Retina (tissue), 1 donor: ENCODE measurements at regions not wholly inside any gene's neighbourhood (a gene's known extent, or its start where the extent isn't known, plus 50 kb on each side); places are given as distances from the start of the nearest gene placed in this dataset.
A peak's percentile ranks its signal among the peaks of the same experiment; 100 is the strongest.

Source experiments
- DNase-seq: peaks from one replicate; pipeline ENCODE4 v3.0.0-alpha.2; 2016

DNA sequence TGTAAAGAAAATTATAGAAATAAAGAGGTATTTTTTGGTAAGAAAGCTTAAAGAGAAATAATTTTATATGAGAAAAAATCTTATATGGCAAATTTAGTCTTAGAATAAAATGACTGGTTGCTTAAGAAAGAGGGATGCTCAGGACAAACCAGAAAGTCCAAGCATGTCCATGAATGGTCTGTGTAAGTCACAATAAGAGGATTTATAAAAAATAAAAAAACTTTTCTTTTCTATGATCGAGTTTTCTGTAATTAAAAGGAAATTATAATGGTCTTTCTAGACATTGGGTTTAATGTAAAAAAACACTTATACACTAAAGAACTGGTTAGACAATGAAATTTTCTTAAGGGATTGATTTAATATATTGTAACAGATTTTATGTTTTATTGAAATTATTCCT is 819.6 kb downstream of the TBC1D22A start:
- DNase-seq = no peak

DNA sequence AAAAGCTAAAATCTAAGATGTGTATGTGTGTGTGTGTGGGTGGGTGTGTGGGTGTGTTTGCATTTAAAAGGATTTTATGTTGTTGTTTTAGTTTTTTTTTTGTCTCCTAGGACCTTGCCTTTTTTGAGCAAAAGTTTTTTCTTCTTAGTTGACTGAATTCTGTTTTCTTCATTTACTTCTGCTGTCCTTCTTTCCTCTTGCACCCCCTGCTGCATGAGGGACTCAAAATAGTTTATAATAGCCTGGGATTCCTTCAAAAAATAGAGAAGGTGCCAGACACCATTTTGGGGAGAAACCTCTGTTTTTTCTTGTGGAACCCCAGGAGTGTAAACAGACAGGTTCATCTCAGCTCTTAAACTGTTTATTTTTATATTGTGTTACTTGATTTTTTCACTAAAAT is 817.7 kb downstream of the TBC1D22A start:
- no peak for DNase-seq

DNA sequence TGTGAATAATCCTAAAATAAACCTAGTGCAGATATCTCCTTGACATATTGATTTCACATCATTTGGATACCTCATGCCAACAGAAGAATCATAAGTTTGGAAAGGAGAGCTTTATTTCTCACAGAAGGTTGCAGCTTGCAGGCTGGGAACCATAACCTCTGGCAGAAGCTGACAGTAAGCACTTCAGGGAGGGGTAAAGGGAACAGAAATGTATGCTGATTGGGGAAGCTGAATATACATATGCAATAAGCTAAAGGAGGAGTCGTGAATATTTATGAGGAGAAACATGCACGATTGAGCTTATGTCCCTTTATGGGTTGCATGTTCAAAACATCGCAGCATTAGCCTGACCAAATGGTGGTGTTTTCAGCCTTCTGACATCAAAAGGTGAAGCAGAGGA is 814.5 kb downstream of the TBC1D22A start:
- no peak for DNase-seq

DNA sequence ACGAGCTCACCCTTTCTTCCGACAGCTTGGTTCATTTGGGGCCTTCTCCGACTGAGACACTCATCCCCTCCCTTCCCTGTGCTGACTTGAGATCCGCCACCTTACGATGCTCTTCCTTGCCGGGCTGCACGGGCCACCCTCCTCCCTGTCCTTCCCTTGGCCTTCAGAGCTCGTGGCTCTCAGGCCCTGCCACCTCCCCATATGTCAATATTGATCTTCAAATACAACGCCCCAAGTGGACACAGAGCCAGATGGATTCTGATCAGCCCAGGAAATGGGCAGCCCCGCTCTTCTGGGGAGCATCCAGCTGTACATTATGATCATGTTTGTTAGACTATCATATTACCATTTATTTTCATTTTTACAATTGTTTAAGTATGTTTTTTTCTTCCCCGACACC is 812.8 kb downstream of the TBC1D22A start:
- DNase-seq = no peak

DNA sequence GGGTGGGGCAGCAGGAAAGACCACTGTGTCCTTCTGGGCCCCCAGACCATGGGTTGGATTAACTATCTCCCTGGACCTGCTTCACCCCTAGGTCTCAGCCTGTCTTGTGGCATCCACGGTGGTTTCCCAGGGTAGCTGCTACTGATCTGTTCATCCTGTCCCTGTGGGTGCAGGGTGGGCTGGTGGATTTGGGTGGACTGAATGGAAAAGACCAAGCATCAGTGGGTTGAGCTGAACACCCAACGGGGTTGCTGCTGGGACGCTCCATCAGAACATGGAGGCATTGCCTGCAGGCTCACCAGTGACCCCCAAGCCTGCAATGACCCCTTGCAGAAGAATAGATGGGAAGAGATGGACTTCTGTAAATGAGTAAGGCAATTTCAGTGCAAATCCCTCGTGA is 812.1 kb downstream of the TBC1D22A start:
- no peak for DNase-seq

DNA sequence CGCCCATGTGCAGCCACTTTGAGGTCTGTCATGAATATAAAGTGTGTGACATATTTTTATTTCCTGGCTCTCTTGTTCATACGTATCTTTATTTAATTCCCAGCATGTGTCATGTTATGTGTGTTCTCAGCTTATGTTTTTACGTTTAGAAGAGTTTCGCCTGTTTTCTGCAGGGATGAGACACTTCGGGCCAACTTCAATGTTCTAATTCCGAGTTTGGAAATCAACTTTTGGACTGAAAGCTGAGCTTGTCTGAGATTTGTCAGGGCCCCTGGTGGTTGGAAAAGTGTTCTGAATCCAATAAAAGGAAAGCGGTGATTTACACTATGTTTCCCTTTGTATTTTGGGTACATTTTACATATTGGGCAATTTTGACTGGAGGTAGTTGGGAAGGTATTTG is 810.7 kb downstream of the TBC1D22A start:
- DNase-seq = no peak

DNA sequence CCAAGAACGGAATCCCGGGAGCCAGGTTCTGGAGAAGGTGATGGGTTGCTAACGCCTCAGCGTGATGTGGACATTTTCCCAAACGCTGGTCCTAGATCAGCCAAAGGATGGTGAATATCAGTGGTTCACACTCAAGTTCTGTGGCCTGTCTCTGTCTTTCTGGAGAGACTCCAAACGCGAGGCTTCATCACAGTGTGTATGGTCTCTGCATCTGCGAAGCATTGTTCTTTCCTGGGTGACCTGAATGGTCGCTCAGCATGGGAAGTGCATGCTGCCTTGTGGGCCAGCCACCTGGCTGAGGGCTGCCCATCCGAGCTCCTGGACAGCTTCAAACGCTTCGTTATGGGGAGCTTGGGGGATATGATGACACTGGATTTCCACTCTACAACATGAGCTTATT is 810.0 kb downstream of the TBC1D22A start:
- DNase-seq = no peak

DNA sequence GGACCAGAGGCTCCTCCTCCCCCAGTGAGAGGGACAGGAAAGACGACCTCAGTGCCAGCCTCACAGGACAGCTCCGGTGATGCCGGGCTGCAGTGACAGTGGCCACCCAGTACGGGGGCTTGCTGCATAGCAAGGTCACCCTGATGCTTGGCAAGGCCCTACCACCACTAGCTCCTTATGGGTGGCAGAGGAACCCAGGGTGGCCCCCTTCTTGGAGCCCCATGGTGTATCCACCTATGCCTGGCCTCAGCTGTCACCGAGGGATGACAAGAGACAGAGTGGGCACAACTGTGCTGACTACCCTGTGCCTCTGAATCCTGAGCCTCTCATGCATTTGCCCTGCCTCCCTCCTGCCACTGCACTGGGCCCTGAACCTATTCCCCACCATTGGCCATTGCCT is 809.2 kb downstream of the TBC1D22A start:
- DNase-seq = no peak

DNA sequence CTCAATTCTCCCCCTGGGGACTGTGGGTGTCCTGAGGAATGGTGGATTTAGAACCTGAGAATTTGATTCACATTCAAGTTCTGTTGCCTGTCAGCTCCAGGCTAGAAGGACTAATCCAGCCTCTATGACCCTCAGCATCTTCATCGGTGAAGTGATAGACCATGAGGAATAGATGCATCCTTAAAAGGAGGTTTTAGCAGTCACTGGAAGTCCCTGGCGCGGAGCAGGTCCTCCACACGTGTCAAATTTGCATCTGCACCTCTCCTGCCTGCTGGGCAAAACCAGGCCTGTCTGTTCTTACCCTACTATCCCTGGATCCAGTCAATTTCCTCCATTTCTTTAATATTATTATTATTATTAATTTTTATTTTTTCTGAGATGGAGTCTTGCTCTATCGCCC is 808.4 kb downstream of the TBC1D22A start:
- no peak for DNase-seq

DNA sequence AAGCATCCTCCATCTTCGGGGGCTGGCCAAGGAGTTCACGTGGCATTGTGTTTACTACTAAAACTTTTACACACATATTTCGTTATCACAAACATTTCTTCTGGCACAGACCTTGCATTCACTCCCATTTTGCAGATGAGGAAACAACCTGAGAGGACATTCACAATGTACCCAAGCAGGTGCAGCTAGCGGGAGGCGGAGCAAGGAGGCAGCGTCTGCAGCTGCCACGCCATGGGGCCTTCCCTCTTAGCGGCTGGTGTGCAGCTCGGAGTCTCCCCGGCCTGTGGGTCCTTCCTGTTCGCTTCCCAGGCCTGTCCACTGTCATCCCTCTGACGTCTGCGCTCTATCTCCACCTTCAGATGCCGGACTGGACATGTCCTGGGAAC is 807.8 kb downstream of the TBC1D22A start:
- no peak for DNase-seq

DNA sequence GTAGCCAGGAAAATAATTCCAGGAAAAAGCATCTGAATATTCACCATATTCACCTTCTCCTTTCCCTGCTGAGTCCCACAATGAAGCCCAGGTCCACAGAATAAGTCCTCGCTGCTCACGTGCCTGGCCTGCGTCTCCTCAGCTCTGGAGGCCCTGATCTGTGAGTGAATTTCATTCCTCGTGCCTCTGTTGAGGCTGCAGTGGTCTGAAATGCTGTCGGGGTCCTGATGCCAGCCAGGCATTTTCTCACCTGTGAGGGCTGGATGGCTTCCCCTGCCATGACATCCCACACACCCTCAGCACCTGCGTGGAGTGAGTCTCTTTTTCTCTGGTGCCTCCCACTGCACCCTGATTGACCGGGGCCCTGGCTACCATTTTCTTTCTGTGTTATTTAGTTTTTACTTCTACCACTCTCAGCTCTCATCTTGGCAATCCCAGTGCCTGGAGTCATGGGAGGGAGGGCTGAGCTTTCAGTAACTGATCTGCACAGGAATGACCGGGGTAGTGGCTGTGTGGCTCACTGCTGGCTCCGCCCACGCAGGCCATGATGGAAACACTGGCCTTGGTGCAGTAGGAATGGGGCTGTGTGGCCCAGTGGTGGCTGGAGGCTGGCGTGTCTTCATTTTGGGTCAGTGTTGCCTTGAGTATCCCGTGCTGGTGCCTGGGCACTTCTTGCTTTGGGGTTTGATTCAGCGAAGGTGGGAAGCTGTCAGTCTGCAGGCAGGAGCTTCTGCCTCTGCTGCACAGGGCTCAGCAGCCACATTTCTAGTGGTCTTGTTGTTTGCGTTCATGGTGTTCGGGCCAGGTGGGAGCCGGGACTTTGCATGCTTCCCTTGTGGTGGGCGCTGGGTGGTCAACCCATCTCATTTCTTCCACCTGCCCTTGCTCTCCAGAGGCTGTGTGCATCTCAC is 807.2 kb downstream of the TBC1D22A start:
- no peak for DNase-seq

DNA sequence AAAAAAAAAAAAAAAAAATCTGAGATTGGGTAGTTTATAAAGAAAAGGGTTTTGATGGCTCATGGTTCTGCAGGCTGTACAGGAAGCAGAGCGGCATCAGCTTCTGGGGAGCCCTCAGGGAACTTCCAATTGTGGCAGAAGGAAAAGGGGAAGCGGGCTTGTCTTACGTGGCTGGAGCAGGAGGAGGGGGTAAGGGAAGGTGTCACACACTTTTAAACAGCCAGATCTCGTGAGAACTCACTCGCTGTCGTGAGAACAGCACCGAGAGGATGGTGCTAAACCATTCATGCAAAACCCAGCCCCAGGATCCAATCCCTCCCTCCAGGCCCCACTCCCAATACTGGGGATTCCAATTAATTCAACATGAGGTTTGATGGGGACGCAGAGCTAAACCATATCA is 806.2 kb downstream of the TBC1D22A start:
- no peak for DNase-seq

DNA sequence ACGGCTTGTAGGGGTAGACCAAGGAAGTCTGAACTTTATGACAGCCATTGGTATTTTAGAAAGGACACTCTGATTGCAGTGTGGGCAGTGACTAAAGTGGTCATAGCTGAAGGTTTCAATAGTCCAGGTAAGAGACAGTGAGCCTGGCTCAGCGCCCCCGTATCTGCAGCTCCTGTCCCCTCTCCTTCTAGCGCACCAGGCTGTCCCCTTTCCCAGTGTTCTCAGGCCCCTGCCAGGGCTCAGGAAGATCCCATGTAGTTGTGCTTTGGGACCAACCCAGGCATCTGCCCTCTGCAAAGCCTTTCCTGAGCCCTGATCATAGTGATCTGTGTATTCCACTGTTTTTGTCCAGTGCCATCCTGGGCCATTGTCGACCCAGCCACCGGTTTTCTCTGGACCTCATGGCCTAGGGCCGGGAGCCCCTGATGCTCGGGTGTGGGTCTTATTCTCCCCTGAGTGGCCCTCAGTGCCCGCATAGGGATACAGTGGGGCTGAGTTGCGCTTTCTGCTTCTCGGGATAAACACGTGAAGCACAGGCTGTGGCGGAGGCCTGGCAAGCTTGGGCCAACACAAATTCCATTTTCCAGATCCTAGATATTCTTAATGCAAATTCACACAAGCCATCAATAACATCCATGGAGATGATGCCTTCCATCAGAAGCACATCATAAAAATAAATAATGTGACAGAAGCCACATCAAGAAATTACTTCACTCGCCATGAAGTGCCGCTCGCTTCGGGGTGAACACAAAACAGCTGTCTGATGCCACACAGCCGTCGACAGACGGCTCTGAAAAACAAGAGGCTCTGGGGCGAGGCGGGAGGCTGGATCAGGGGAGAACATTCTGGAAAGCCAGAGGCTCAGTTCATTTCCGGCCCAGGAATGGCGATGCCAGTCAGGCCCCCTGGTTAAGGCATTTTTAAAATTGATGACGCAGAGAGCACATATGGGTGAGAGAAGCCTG is 805.0 kb downstream of the TBC1D22A start:
- no peak for DNase-seq

DNA sequence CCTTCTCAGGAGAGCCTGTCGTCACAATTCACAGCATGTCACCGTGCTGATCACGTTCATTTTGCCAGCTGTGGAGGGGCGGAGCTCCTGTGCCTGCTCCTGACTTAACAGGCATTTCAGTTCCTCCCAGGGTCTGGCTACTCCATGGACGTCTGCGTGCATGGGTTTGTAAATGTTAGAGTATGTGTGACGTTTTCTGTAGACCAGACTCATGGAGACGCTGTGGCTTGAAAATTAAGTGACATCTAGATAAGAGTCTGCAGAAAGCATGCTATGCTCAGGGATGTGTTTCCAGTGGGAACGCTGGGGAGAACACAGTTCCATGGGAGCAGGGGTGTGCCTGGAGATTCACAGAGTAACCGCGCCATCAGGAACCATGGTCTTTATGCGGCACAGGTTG is 804.0 kb downstream of the TBC1D22A start:
- DNase-seq = no peak

DNA sequence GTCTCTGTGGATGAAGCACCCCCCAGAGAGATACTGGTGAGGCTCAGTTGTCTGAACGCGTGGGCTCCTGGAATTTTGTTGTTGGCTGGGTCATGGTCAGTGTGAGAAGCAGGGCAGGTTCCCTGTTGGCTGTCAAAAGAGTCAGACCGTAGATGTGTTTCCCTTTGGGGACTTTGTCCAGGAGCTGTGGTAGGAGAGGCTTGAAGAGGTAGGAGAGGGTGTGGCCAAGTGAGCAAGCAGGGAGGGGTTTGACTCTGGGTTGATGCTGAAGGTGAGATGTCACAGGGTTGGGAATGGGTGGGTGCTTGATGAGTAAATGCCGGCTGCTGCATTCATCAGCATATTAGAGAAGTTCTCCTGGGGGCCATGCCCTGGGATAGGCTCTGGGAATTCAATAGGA is 803.2 kb downstream of the TBC1D22A start:
- no peak for DNase-seq

DNA sequence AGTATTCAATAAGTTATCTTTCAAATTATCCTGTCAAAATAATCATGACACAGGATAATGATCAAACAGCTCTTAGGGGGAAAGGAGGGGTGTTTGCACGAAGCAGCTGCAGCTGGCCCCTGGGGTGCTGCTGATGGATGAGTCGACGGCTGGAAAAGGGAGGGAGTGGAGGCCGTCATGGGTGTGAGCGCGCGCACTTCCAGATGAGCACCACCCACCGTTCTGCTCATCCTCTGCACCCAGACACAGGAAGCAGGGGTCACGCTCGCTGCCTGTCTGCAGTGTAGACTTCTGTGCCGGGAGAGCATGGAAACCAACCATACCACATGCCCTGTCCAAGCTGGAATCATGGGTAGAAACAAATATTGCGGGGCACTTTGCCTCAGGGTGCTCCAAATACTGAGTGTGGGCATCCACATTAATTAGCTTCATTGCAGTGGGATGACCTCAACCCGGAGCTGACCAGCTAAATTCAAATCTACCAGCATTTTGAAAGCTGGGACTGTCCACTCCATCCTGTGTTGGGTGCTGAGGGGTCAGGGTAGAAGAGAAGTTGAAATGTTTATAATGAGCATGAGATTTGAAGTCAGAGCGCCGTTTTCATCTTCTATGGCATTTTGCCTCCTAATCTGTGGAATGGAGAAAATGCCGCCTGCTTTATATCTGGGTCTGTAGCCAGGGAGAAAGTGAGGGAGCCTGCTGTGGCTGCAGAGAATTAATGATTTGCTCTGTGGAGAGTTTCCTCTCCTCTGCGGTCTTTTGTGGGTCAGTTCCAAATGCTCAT is 802.4 kb downstream of the TBC1D22A start:
- peak; percentile 72 for DNase-seq

DNA sequence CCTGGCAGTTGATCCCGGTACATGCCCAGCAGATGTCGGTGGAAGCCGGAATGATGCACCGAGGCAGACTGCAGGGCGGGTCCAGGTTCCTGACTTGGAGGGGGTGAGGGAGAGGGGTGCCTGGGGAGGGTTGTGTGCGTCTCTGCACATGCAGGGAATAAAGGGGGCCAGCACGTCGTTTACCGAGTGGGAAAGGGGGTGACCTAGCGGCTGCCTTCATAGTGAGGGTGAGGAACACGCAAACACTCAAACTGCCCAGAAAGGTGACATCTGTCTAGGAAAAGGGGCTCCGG is 801.7 kb downstream of the TBC1D22A start:
- DNase-seq = peak; percentile 25

DNA sequence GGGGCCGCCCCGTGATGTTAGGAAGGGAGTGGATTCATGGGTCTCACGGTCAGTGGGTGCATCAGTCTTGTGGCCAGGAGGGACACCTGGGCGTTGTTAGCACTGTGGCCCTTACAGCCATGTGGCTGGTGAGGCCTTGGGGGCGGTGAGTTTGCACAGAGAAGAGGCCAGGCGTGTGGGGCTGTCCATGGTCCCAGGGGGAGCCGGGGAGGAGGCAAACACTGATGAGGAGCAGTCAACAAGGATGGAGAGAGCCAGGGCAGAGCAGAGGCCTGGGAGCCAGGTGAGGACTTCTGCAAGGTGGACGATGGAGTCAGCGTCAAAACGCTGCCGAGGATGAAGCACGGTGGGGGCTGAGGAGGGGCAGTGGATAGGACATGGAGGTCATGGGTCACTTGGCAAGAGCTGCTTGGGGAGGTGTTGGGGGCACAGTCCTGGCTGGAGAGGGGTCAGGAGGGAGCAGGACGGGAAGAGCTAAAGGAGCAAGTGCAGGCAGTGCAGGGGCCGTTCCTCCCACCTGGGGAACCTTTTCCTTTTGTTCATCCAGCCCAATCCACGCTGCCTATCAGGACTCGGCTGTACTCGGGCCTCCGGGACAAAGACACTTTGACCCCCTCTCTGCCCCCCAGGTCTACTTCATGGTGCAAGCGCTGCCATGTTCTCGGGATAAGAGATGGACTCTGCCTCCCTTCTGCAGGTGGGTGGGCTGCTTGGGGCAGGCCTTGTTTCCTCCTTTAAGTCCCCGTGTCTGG is 801.1 kb downstream of the TBC1D22A start:
- no peak for DNase-seq

DNA sequence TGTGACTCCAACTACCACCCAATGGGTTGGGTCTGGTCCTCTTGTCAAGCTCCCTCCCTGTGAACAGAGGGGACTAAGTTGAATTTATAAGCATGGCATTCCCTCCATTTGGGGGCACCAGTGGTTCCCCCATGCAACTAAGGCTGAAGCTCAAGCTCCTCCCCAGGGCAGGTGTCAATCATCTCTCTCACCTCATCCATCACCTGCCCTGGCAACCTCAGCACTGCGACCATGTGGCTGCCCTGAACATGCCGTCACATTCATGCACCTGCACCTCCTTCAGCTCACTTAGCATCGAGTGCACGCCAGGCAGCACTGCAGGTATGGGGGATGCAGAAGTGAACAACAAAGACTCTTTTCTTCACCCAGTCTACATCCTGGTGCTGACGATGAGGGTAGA is 799.3 kb downstream of the TBC1D22A start:
- no peak for DNase-seq

DNA sequence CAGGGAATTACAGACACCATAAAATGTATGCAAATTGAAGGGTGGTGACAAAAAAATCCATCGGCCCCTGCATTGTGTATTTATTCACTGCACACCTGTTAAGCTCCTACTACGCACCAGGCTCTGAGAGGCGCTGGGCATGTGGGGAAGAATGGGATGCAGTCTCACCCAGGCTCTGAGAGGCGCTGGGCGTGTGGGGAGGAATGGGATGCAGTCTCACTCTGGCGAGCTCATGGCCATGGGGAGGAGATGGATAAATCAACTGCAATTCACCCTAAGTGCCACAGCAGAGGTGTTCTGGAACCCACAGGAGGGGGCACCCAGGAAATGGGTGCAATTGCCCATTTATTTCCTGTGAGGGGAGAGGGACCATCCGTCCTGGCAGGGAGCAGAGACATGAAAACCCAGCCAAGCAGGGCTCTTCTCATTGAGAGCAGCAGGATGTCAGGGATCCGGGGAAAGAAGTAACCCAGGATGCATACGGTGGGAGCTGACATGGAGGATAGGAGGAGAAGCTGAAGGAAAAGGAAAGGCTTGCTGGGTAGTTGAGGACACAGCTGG is 798.7 kb downstream of the TBC1D22A start:
- DNase-seq = no peak

DNA sequence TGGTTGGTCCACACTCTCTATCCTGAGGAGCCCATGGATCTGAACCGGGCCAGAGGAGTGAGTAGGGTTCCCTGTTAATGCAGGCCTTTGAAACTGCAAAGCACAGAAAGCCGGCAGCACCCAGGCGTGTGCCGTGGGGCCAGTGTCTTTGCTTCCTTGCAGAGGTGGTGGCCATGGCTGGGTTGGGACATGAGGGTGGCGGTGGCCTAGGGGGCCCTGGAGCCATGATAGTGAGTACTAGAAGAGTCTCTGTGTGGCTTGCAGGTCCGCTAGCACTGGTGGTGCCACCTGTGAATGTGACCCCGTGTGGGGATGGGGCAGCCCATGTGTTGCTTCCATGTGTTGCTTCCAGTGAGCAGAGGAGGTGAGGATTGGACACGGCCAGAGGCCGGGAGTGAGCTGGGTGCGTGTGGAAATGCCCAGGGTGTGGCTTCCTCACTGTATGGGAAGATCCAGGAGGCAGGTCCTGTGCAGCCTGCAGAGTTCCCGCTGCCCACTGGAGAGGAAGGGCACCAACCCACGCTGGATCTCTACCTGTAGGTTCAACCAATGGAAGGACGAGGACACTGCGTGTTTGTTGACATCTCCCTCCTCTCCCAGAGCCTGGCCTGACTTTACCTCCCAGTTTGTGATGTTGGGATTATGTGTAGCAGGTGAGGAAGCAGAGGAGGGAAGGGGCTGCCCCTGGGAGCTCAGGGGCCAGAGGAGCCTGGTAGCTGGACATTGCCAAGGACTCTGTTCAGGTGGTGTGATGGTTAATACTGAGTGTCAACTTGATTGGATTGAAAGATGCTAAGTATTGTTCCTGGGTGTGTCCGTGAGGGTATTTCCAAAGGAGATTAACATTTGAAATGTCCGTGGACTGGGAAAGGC is 796.6 kb downstream of the TBC1D22A start:
- DNase-seq = no peak
